Left lobe of liver (tissue), 2 donors: ENCODE measurements at regions not wholly inside any gene's neighbourhood (a gene's known extent, or its start where the extent isn't known, plus 50 kb on each side); places are given as distances from the start of the nearest gene placed in this dataset.
"Not testable (repeated sequence)": the region's sequence is repeated elsewhere in the genome, so short reads cannot be mapped to it uniquely, and the experiment has no call there.

ENCODE experiments used
- ATAC-seq: fragments of 200-7000 bp; cut with Tn5 transposase; one replicate; pipeline ENCODE4 v1.9.1; 2020; ENCODE audit warnings: mild to moderate bottlenecking, moderate library complexity
- DNase-seq: peaks from one replicate; pipeline ENCODE4 v3.0.0-alpha.2; 2020; ENCODE audit warnings: low spot score
- donor health status: DM: no; HTN: no; CAD: no; lungs with moderate emphysema.
- donor health status: DM: no; HTN: yes; CAD: no.

GRCh38 chr18:22067109-22067508, 102.3 kb upstream of the GATA6 start:
- ATAC-seq = no peak
- no peak for DNase-seq

GRCh38 chr18:22067682-22068081, 101.7 kb upstream of the GATA6 start:
- DNase-seq (no peak), ATAC-seq (no peak)

- not testable (repeated sequence) for ATAC-seq, DNase-seq
Observed at GRCh38 chr18:22068784-22069183, 100.6 kb upstream of the GATA6 start.

- DNase-seq (no peak), ATAC-seq (no peak)
Observed at GRCh38 chr18:22069916-22070315, 99.5 kb upstream of the GATA6 start.

- DNase-seq (no peak), ATAC-seq (no peak)
Observed at GRCh38 chr18:22073411-22073810, 96.0 kb upstream of the GATA6 start.

- DNase-seq (no peak), ATAC-seq (no peak)
Observed at GRCh38 chr18:22074282-22075070, 94.9 kb upstream of the GATA6 start.

GRCh38 chr18:22080035-22080434, 89.4 kb upstream of the GATA6 start:
- no peak for ATAC-seq
- DNase-seq = no peak

- ATAC-seq = no peak
Observed at GRCh38 chr18:22082408-22082807, 87.0 kb upstream of the GATA6 start.

GRCh38 chr18:22084547-22084946, 84.8 kb upstream of the GATA6 start:
- peak; percentile 85 for DNase-seq
- peak; percentile 88 for ATAC-seq

More at GRCh38 chr18:22082408-22082807, 87.0 kb upstream of the GATA6 start:
- DNase-seq = no peak

- no peak for ATAC-seq
- no peak for DNase-seq
Observed at GRCh38 chr18:22086973-22087372, 82.4 kb upstream of the GATA6 start.

- peak; percentile 84 for DNase-seq
- ATAC-seq = peak; percentile 73
Observed at GRCh38 chr18:22088029-22088428, 81.4 kb upstream of the GATA6 start.

- DNase-seq = no peak
- no peak for ATAC-seq
Observed at GRCh38 chr18:22088996-22089640, 80.3 kb upstream of the GATA6 start.

GRCh38 chr18:22091341-22091740, 78.0 kb upstream of the GATA6 start:
- no peak for DNase-seq
- ATAC-seq = no peak

- DNase-seq (no peak), ATAC-seq (no peak)
Observed at GRCh38 chr18:22093731-22094357, 75.5 kb upstream of the GATA6 start.

GRCh38 chr18:22094358-22094734, 75.0 kb upstream of the GATA6 start:
- DNase-seq (no peak), ATAC-seq (peak; percentile 71)

GRCh38 chr18:22098563-22098989, 70.8 kb upstream of the GATA6 start:
- ATAC-seq = peak; percentile 90
- DNase-seq = peak; percentile 54

GRCh38 chr18:22099925-22100324, 69.5 kb upstream of the GATA6 start:
- ATAC-seq (no peak), DNase-seq (no peak)

- ATAC-seq (no peak), DNase-seq (no peak)
Observed at GRCh38 chr18:22101731-22102130, 67.7 kb upstream of the GATA6 start.

GRCh38 chr18:22102953-22103646, 66.3 kb upstream of the GATA6 start:
- ATAC-seq (no peak), DNase-seq (no peak)

GRCh38 chr18:22103647-22104031, 65.8 kb upstream of the GATA6 start:
- DNase-seq (no peak), ATAC-seq (no peak)

GRCh38 chr18:22106536-22107292, 62.7 kb upstream of the GATA6 start:
- DNase-seq (peak; percentile 57), ATAC-seq (peak; percentile 93)
